ENCODE measurements at regions not wholly inside any gene's neighbourhood (a gene's known extent, or its start where the extent isn't known, plus 50 kb on each side); places are given as distances from the start of the nearest gene placed in this dataset.

DNA sequence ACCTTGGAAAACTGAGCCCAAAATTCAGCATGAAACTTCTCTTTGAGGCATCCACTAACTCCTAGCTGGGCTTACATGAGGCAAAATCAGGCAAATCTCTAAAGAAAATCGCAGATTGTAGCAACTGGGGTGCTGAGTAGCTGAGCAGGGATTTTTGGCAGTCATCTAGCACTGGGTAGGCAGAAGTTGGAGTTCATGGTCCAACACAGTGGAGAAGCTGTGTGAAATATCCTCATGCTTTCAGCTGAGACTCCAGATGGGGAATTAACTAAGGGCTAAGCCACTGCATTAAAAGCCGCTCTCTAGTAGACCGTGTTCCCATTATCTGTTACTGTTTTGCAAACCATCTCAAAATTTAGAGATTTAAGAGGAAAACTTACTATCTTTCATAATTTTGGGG lies 240.1 kb upstream of the PHYHIPL start:
- no peak for DNase-seq

DNA sequence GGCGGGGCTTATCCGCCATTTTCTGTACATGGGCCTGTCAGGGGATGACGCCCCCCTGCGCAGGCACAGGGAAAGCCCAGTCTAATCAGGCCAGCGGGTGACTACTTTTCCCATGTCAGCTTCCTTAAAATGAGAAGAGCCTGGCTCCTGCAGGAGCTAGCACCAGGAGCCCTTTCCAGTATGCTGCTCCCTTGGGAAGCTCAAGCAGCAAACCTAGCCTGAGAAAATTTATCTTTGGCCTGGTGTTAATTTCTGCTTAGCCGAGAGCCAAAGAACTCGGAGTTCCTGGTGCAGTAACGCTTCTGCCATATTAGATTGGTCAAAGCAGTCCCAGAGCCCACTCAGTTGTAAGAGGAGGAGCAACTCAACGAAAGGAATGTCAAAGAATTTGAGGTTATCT lies 239.0 kb upstream of the PHYHIPL start:
- DNase-seq: no peak

DNA sequence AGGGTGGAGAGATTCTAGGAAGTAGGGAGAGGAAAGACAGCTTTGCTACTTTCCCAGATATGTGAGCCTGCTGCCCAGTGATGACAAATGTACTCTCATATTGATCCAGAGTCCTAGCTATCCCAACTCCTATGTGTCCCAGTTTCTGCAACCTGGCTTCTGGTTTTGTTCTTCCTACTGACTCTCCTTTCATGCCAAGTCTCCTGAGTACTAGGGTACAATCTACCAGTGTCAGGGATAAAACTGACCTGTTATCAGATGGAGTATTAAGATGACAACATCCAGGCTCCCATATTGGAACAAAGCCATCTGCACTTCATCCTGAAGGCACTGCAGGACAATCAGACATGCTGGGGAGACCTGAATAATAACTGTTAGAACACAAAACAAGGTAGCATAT lies 233.7 kb upstream of the PHYHIPL start:
- DNase-seq: no peak

DNA sequence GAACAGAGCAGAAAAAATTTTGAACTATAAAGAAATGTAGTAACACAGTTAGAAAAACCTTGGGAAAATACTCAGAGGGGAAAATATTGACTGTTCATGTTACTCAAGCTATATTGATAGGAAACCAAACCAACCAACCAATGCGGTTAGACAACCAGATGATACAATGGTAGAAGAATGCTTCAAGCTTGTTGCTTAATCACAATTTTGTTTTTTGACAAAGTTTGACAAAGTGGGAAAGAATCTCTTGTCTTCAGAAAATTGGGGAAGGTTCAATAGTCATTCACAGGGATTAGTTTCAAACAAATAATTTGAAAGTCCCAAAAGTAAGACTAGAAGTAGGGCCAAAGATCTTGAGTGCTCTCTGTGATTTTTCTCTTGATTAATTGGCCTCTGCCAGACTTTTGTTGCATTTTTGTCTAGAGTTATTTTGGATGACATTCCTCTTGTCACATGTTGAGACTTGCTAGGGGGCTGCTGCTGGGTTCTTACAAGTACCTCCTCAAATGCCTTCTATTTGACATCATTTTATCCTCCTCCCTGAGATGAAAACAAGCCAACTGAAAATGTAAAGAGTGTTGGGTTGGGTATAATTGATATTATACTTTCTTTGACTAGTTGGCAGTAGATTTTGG lies 233.1 kb upstream of the PHYHIPL start:
- DNase-seq: no peak

DNA sequence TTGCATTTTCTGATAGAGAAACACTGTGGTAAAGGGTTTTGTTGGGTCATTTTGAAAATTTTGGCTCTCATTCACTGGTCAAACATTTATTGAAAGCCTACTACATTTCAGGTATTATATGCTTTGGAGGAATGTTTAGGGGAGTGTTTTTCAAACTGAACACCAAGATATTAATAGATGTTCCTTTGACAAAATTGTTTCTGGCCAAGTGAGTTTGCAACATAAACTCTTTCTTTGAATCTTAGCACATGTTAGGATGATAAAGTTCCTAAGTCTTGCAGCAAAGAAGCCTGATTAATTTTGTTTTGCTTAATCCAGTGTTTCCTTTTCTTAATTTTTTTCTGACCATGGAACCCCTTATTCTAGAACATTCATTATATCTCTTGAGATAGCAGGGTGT lies 232.5 kb upstream of the PHYHIPL start:
- DNase-seq: no peak

DNA sequence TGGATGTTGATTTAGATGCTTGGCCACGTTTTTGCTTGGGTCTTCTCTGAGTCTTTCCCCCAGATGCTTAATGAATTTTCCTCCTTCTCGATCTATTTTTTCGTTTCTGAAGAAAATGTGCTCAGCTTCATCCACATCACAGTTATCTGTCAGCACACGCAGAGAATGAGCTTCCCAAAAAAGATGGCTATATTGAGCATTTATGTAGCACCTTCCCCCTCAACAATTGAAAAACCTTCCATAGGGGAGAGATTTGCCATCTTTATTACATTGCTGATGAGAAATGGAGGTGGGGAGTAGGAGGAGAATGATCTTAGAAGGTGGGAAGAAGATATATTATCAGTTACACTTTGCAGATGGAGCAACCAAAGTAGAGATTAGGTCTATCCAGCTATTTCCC lies 228.1 kb upstream of the PHYHIPL start:
- DNase-seq: no peak

DNA sequence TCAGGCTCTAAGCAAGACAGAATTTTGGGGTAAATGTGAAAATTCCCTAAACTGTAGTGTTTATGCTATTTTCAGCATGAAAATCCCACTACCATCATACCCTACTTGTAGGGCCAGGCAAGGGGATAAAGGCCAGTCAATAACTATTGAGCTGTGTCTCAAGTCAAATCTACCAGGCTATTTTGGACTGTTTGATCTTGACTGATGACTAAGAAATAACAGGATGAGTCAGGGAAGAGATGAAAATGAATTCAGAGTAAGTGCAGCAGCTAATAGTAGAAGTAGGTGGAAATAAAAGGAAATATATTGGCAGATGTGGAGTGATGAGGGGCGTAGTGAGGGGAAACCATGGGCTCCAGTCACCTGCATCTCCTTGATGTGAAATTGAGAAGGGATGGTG lies 225.8 kb upstream of the PHYHIPL start:
- no peak for DNase-seq

DNA sequence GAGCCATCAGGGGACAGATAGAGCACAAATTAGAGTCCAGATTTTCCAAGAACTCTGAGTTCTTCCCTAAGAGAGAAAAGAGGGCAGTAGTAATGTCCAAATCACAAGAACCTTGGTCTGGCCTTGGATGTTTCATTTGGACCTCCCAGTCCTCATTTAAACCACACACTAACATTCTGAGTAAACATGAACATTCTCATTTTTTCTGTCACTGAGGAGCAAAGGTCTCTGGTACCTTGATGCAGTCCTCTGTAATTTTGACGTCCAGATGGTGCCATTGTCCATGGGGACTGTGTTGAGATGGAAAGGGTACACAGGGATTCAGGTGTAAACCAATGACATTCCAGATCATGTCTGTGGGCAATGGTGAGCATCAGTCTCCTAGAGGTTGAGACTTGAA lies 225.4 kb upstream of the PHYHIPL start:
- no peak for DNase-seq

DNA sequence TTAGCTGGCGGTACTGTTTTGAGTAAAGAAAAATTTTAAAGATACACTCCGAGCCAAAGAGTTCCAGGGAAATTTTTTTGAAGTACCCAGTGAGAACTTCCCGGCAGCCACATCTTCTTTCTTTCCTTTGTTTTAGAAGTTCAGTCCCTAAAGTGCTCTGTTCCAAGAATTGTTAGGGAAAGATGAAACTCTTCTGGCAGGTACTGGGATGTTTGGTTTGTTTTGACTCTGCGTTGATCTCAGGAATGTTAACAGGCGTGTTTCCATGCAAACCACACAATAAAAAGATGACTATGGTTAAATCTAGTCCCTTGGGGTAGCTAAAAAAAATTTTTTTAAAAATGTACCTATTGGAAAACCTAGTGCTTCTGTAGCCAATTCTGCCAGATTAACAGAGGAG lies 224.7 kb upstream of the PHYHIPL start:
- DNase-seq: no peak

DNA sequence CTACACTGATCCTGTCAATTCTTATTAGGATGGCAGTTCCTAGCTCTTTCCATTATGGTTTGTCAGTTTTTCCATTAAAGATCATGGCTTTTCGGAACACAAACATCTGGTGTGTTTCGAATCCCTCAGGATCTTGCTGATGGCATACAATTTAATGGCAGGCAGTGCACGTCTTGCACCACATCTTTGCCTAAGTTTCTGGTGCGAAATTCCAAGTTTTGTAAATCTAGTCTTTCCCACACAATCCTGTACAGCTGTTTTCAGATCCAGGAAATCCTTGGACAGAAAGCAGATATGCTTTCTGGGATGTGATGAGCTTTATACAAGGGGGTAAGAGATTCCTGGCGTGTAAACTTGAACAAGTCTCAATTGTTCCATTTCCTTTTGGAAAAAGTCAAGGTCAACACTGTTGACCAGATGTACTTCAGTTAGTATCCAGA lies 224.3 kb upstream of the PHYHIPL start:
- DNase-seq: no peak

DNA sequence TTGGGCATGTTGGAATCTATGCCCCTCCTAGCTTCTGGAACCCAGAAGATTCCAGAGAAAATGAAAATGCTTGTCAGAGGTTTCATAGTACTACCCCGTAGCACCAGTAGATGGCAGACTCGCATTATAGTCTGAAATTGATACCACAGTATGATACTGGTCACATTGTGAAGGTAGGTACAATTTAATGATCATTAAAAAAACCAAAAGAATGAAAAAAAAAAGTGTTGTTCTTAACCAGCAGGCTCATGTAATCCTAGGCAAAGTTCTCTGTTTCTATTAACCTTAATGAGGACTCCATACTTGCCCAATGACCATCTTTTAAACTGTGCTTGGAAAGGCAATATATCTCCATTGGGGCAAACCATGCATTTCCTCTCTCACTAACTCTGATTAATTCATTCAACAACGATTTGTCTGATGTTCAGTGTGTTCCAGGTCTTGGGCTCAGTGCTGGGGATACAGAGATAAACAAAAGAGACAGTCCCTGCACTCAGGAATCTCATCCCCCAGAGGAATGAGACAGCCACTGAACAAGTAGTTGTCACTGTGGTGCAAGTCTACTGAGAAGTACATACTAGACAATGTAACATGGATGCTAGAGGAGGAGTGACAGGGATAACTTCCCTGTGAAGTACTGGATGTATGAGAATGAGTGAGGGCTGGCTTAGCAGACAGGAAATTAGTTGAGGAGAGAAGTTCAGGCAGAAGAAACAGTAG lies 223.5 kb upstream of the PHYHIPL start:
- peak in 1 of 2 experiments; percentile 1 for DNase-seq

DNA sequence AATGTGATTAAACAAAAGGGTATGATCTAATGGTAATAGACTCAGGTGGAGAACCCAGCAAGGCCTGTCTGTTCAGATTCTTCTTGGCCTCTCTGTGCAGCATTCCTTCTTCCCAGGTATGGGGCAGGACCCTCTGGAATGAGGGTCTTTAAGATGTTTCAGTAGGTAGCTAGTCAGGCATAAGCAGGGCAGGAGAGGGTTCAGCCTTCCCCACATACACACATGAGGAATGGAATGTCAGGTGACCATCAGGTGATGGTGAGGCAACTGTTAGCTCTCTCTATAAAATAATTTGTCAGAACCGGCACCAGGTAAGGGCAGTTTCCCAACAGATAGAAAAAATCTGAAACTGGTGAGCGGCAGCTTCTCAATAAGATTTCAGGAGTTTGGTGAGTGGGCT lies 222.3 kb upstream of the PHYHIPL start:
- no peak for DNase-seq

DNA sequence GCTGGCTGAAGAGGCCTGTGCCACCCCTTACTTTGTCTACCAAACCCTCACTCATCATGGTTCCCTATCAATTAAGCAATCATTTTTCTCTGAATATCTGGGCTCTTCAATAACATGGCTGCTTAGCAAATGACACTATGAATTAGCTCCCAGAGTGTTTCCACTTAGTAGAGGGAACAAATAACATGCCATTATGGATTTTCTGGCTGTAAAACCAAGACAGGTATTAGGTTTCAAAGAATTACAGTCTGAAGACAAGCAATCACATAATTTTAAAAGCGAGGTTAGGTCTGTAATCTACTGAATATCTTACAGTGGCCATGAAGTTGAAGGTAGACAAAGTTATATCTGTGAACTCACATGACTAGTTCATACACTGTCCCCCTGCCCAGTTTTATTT lies 220.8 kb upstream of the PHYHIPL start:
- DNase-seq: no peak

DNA sequence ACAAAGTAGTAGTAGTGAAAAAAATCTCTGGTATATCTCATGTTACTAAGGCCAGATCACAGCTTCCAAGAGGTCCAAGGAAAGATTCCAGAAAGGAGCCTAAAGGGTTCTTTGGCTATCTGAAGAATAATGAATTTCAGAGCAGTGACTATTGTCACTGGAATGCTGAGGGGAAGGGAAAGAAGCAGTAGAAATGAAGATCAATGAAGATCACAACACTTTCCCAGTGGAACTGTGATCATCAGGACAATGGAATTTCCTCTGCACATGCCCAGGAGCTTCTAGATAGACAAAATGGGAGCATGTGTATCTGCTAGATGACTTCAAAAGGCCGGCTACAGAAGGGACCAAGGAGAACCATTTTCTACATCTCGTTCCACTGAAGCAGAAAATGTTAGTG lies 219.5 kb upstream of the PHYHIPL start:
- no peak for DNase-seq

DNA sequence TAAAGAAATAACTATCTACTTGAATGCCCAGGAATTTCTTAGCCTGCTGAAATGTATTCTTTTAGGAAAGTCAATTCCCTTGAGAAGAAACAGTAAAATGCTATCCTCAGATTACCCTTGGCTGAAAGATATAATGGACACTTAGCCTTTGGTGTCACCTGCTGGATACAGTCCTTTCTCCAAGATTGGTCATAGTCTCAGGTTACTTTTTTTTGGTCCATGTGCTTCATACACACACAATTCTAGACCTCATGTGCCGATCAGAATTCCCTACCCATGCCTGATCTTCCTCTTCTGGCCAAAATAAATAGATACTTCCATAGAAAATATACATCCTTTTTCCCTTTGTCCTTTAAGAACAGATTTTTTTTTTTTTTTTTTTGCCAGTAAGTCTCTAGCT lies 218.9 kb upstream of the PHYHIPL start:
- DNase-seq: no peak

DNA sequence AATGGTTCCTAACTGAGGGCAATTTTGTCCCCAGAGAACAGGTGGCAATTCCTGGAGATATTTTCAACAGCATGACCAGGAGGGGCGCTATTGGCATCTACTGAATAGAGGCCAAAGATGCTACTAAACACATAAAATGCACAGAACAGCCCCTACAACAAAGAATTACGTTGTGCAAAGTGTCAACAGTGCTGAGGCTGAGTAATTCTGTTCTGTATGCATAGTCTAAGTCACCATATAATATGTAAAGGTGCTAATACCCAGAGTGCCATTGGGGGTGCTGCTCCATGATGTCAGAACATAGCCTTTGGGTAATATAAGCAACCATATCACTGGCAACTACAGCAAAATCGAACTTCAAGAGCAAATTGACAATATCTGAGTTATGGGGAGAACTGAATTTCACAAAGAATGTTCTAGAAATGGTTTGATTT lies 213.3 kb upstream of the PHYHIPL start:
- DNase-seq: no peak

DNA sequence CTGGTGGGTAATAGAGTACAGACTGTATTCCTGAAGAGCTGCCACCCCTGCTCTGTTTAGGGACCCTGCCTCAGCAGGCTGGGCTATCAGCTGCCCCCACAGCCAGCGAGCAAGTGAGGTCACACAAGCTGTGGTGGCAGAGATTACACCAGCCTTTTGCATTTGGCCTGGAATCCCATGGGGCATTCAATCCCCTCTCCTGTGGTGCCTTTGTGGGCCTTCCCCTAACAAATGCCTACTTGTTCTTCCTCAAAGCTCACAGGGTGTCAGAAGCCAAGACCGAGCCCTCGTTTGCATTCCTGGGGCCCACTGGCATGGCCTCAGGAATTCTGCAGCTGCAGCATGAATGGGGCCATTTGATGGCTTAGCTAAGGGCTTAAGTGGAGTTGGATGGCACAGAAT lies 212.7 kb upstream of the PHYHIPL start:
- no peak for DNase-seq

DNA sequence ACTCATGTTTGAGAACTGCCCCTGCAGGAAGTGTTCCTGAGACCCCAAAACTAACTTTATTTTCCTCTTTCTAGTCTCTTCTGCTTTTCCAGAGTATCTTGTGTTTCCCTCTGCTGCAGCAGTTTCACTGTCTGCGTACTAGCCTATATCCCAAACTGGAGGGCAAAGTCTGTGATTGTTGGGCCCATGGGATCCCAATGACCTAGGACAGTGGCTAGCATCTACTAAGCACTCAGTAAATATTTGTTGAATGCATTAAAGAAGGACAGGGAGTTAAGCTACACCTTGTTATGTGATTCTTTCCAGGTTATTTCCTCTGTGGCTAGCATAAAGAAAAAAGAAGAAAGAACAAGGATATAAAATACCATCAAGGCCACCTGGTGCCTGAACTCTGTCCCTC lies 210.6 kb upstream of the PHYHIPL start:
- DNase-seq: no peak

DNA sequence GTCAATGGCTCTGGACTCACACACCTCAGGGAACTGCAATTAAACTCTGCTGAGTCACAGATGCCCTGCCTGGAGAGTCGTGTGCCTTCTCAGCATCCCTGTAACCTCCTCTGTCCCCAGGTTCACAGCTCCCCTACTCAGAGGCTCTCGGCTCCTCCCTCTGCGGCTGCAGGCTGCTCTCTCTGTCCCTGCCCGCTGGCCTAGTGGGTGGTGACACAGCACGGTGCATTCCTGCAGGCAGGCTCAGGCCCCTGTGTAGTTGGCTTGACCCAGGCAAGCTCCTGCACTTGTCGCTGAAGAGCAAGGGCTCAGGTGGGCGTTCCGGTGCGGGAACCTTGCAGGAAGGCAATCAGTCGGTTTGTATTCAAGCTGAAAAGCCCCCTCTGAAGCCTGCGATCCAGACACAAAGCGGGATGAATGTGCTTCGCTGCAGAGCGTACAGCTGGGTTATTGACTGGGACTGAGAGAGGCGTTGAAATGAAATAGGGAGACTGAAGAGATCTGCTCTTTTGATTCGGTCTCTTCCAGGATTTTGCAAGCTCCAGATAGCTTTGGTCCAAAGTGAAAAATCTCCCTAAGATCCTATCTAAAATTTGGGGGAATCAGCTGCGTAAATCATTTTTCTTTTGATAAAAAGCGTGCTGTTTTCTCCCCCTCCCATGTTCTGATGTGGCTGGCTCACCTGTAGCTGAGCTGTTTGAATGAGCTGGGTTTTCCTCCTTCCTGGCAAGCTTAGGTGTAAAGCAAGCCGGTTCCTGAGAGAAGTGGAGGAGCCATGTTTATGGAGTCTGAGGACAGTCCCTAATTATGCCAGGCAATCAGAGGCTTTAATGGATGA lies 208.7 kb upstream of the PHYHIPL start:
- DNase-seq: peak in 1 of 2 experiments; percentile 22

DNA sequence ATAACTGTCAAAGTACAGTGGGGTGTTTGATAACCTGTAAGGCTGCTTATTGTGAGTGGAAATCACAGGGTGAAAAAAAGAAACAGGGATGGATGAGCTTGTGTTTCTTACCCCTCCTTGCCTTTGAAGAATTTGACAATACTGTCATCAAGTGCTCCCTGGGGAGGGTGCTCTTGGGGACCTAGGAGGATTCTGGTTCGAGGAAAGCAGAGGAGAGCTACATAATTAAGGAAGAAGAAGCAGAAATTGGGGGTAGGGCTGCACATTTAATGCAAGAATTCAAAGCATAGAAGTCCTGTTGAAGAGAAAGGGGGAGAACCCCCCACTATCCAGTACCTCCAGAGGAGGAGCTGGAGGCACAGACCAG lies 208.1 kb upstream of the PHYHIPL start:
- DNase-seq: no peak

DNA sequence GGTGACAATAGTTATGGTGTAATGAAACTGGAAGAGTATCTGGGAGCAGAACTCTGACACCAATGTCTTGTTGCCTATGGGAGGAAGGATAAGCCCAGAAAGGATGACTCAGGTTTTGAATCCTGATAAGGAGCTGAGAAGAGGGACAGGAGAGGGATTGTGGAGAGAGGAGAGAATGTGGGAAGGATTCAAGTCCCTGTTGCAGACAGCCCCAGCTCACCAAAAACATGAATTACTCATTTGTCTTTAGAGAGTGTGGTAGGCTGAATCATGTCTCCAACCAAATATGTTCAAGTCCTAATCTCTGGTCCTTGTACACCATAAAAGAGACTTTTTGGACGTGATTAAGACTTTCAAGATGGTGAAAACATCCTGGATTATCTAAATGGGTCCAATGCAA lies 206.9 kb upstream of the PHYHIPL start:
- no peak for DNase-seq

DNA sequence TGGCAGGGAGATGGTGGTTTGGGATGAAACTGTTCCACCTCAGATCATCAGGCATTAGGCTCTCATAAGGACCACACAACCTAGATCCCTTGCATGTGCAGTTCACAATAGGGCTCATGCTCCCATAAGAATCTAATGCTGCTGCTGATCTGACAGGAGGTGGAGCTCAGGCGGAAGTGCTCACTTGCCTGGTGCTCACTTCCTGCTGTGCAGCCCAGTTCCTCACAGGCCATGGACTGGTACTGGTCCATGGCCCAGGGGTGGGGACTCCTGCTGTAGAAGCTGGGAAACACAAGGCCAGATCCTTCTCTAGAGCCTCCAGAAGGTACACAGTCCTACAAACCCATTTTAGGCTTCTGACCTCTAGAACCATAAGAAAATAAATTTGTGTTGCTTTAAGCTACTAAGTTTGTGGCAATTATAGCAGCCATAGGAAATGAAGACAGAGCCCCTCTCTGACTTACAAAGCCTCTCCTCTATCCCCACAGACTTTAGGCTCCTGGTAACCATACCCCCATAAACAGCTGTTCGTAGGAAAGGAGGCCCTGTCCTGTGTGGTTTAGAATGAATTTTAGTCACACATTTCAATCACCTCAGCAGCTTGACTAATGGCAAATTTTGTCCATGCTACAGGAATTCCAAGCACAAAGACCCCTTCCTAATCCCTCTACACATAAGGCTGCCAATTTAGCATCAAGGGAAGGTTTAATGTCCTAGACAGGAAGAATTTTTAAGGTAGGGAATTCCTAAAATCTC lies 206.1 kb upstream of the PHYHIPL start:
- DNase-seq: no peak

DNA sequence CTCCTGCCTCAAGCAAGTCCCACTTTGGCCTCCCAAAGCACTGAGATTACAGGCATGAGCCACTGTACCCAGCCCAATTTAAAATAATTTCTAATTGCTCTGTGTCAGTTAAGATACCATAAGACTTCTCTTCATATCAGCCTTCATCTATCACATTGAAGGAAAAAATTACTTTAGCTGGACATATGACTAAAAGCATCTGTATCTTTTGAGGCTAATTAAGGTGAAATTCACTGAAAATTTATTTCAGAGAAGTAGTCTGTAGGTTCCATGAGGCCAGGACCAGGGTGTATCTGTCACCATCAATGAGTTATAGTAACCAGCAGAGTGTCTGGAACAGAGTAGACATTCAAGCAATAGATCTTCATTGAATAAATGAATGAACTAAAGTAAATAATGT lies 205.2 kb upstream of the PHYHIPL start:
- DNase-seq: no peak

Data from cerebellar nuclear complex (tissue), 1 donor.